ENCODE measurements at regions not wholly inside any gene's neighbourhood (a gene's known extent, or its start where the extent isn't known, plus 50 kb on each side); places are given as distances from the start of the nearest gene placed in this dataset.

- TF ChIP-seq CTCF (IDR thresholded peaks at IDR 0.05) (no peak), POLR2AphosphoS5 (IDR thresholded peaks at IDR 0.05) (no peak), POLR2A (IDR thresholded peaks at IDR 0.05) (no peak), EP300 (IDR thresholded peaks at IDR 0.05; ENCODE audit: low read depth) (no peak)
These were observed 214.0 kb upstream of the PRSS58 start for GRCh38 chr7:142471820-142472219.
